22Rv1 (cell line): ENCODE measurements at regions not wholly inside any gene's neighbourhood (a gene's known extent, or its start where the extent isn't known, plus 50 kb on each side); places are given as distances from the start of the nearest gene placed in this dataset.

ENCODE experiments used
- H3K27ac ChIP-seq: fragments of 450-650 bp; 2 replicates; pipeline ENCODE4 v1.5.1; 2017
- ZFX ChIP-seq: fragments of 450-650 bp; IDR thresholded peaks from 2 replicates; pipeline ENCODE4 v1.6.1; 2017; ENCODE audit warnings: antibody characterized with exemption, borderline replicate concordance
- TF ChIP-seq, protein P1 (sequence below): fragments of 450-650 bp; IDR thresholded peaks from 2 replicates; pipeline ENCODE4 v1.5.1; 2017; ENCODE audit warnings: mild to moderate bottlenecking

DNA sequence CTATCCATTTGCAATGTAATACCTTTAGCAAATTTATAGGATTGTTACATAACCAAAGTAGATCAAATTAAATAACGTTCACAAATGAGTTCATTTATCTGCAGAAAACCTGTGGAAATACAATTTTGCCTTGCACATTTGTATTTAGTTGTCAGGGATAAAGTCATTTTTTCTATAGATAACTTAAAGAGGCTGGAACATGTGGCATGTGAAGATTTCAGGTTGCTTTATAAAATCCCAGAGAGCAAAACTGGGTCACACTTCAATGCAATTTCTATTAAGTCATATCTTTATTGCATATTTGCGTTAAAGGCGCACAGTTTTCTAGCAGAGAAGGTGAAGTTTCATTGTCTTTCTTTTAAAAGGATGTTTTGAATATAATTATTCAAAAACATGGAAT lies 342.4 kb downstream of the USP25 start:
- TF ChIP-seq ZFX = no peak
- TF ChIP-seq, protein P1, sequence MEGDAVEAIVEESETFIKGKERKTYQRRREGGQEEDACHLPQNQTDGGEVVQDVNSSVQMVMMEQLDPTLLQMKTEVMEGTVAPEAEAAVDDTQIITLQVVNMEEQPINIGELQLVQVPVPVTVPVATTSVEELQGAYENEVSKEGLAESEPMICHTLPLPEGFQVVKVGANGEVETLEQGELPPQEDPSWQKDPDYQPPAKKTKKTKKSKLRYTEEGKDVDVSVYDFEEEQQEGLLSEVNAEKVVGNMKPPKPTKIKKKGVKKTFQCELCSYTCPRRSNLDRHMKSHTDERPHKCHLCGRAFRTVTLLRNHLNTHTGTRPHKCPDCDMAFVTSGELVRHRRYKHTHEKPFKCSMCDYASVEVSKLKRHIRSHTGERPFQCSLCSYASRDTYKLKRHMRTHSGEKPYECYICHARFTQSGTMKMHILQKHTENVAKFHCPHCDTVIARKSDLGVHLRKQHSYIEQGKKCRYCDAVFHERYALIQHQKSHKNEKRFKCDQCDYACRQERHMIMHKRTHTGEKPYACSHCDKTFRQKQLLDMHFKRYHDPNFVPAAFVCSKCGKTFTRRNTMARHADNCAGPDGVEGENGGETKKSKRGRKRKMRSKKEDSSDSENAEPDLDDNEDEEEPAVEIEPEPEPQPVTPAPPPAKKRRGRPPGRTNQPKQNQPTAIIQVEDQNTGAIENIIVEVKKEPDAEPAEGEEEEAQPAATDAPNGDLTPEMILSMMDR = no peak
- no peak overlapping the region for H3K27ac ChIP-seq

DNA sequence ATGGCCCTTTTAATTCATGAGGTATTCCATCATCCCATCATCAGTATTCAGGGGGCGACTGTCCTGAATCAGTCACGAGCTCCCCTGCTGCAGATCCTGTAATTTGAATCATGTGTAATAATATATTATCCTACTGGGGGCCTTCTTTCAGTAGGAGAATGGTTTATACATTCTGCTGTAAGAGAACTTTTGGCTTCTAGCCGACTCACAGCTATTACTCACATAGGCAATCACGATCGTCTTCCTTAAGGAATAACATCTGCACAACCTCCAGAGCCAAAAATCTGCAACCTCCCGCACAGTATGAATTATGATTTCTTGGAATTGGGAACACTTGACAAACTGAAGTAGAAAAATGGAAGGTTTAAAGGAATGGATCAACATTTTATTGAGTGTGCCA lies 343.0 kb downstream of the USP25 start:
- TF ChIP-seq, protein P1 = no peak
- no peak overlapping the region for H3K27ac ChIP-seq

DNA sequence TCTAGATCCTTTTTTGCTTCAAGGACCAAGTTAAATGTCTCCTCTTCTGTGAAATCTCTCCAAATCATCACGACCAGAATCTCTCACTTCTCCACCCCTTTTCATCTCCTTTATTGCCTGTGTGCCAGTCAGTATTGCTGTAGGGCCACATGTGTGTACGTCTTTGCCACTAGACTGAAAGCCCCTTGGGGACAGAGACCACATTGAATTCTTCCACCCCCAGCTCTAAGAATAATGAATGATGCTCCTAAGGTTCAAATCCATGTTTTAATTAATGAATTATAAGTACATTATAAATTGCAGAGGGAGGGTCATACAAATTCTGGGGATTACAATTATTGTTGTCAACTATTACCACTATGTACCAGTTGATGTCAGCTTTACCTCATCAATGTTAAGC lies 343.8 kb downstream of the USP25 start:
- H3K27ac ChIP-seq = no peak overlapping the region
- TF ChIP-seq, protein P1 = no peak
- TF ChIP-seq ZFX = no peak

DNA sequence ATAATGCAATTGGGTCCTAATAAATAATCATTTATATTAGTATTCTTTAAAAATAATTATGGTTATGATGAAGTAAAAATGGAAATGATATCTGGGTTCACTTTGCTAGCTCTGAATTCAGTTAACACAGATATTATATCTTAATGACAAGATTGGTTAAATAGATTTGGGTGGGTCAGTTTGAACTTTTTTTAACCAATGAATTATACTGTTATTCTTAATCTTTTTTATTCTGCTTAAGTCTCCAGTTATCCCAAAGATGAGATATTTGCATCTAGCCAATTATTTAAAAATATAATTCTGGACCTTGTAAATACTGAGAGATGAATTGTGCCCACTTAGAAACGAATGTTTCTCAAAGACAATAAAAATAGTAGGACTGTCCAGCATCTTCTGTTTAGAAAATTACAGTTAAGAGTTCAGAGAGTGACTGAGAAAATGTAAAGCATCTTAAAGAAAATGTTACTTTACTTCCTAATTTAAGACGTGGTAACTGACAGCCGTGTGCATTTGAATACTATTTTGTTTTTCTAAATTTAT lies 345.2 kb downstream of the USP25 start:
- TF ChIP-seq, protein P1 = no peak
- TF ChIP-seq ZFX = no peak
- H3K27ac ChIP-seq = no peak overlapping the region

DNA sequence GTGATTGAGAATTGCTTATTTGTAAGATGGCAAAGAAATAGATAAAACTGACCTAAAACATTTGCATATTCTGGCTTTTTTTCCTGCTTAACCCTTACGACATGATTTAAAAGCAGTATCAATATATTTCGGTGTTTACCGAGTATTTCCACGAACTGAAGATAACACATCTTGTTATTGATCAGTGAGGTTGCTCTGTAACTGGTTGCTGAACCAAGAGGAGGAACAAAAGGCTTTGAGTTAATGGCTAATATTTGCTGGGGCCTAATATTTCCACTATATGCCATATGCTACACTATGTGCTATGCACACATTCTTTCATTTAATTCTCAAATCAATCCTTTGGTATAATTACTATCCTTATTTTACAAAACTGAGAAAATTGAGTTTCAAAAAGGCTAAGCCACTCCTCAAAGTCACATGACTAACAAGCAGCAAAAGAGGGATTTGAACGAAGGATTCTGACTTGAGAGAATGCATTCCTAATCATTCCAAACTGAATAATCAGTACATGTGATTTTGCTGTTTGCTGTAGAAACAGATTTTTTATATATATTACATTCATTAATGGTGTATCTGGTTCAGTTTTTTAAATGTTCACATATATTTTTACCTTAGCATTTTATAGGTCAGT lies 346.0 kb downstream of the USP25 start:
- TF ChIP-seq, protein P1 = no peak
- no peak for TF ChIP-seq ZFX

DNA sequence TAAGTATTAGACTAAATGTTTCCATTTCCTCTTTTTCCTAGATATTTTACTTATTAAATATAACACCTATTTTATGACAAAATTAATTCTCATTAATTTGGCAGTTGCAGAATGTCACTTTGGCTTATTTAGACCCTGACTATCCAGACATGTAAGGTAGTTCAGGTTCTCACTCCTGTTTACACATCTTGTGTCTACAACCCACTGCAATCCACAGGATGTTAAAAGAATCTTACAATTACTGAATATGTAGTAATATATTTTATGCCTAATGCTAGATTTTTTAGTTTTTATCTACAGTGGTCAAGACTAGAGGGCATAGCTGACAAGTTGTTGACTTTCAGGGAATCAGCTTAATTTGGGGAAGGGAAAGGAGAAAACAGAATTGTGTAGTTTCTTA lies 346.7 kb downstream of the USP25 start:
- TF ChIP-seq ZFX = no peak
- TF ChIP-seq, protein P1 = no peak
- no peak overlapping the region for H3K27ac ChIP-seq

More for the DNA sequence above, 346.0 kb downstream of the USP25 start:
- H3K27ac ChIP-seq = no peak overlapping the region

DNA sequence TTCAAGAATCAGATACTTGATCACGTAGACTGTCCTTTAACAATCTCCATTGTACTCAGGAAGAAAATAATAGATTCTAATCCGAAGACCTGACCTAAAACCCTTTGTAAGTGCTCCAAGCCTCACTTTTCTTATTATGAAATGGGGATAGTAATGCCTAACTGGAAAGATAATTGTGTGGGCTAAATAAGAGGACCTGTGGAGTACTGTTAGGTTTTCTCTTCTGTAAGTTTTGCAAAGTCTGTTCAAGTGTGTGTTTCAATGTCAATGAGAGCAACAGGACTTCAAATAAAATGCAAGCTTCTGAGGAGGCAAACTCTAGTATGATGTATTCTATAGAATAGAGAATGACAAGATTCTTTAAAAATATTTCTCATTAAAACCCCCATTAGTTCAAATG lies 348.6 kb downstream of the USP25 start:
- H3K27ac ChIP-seq = no peak overlapping the region
- TF ChIP-seq, protein P1 = no peak
- no peak for TF ChIP-seq ZFX
